RWPE2 (cell line): ENCODE measurements at regions not wholly inside any gene's neighbourhood (a gene's known extent, or its start where the extent isn't known, plus 50 kb on each side); places are given as distances from the start of the nearest gene placed in this dataset.
A peak's percentile ranks its signal among the peaks of the same experiment; 100 is the strongest.

Source experiments
- ATAC-seq: fragments of 200-7000 bp; cut with Tn5 transposase; 3 replicates; pipeline ENCODE4 v1.9.1; 2021; ENCODE audit warnings: low read depth
- DNase-seq: peaks from one replicate; pipeline ENCODE4 v3.0.0-alpha.2; 2020; ENCODE audit warnings: low spot score
- H3K27ac ChIP-seq: fragments of 450-650 bp; 2 replicates; pipeline ENCODE4 v1.5.1; 2017; ENCODE audit warnings: mild to moderate bottlenecking; ENCODE audit not compliant: poor library complexity, severe bottlenecking
- H3K27me3 ChIP-seq: fragments of 250-450 bp; sonication (Bioruptor Pico); 2 replicates; pipeline ENCODE4 v1.5.1; 2021; ENCODE audit warnings: mild to moderate bottlenecking, moderate library complexity; ENCODE audit not compliant: insufficient read depth, poor library complexity, severe bottlenecking
- H3K36me3 ChIP-seq: fragments of 250-450 bp; sonication (Bioruptor Pico); 2 replicates; pipeline ENCODE4 v1.5.1; 2020; ENCODE audit warnings: low read depth, mild to moderate bottlenecking, moderate library complexity
- H3K4me1 ChIP-seq: fragments of 250-450 bp; sonication (Bioruptor Pico); 2 replicates; pipeline ENCODE4 v1.5.1; 2021; ENCODE audit warnings: mild to moderate bottlenecking, moderate library complexity; ENCODE audit not compliant: insufficient read depth, poor library complexity, severe bottlenecking
- H3K4me3 ChIP-seq: fragments of 250-450 bp; sonication (Bioruptor Pico); 2 replicates; pipeline ENCODE4 v1.5.1; 2021; ENCODE audit warnings: mild to moderate bottlenecking, moderate library complexity; ENCODE audit not compliant: severe bottlenecking
- H3K9me3 ChIP-seq: fragments of 250-450 bp; sonication (Bioruptor Pico); 2 replicates; pipeline ENCODE4 v1.5.1; 2021; ENCODE audit warnings: mild to moderate bottlenecking, moderate library complexity; ENCODE audit not compliant: severe bottlenecking
- CTCF ChIP-seq: fragments of 450-650 bp; IDR thresholded peaks from one replicate; pipeline ENCODE4 v1.5.1; 2017; ENCODE audit warnings: mild to moderate bottlenecking, moderate library complexity; ENCODE audit not compliant: poor library complexity, severe bottlenecking

DNA sequence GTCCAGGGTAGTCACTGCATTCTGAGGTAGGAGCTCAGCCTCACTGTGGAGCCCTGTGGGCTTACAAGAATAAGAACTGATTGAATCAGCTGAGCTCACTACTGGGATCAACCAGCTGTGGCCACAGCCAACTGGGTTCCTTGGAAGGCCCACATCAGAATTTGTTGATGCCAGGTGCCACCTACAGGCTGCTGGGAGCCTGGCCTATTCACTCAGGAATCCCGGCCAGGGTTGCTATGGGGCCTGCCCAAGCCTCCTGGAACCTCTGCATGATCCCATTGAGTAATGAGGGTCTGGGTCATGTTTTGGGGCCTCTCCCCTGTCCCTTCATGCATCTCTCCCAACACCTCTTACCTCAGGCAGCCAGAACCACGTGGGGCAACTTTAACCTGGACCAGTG, 53.9 kb upstream of the KIAA1210 start:
- DNase-seq = no peak

GRCh38 chrX:119186194-119186593, 49.9 kb upstream of the PGRMC1 start:
- TF ChIP-seq CTCF = no peak
- no peaks in the 10 kb centered on the region for H3K36me3 ChIP-seq
- H3K9me3 ChIP-seq = no peaks in the 10 kb centered on the region
- H3K27me3 ChIP-seq = no peaks in the 10 kb centered on the region
- no peak overlapping the region for H3K4me3 ChIP-seq
- no peak overlapping the region for H3K27ac ChIP-seq
- H3K4me1 ChIP-seq = no peaks in the 10 kb centered on the region
- ATAC-seq = no peak
- DNase-seq = no peak

More for the DNA sequence above, 53.9 kb upstream of the KIAA1210 start:
- H3K27me3 ChIP-seq = no peaks in the 10 kb centered on the region
- H3K4me3 ChIP-seq = no peak overlapping the region
- no peak for TF ChIP-seq CTCF
- H3K4me1 ChIP-seq = no peaks in the 10 kb centered on the region
- no peak overlapping the region for H3K27ac ChIP-seq
- H3K9me3 ChIP-seq = no peaks in the 10 kb centered on the region
- no peaks in the 10 kb centered on the region for H3K36me3 ChIP-seq
- ATAC-seq = peak; percentile 25; the same call in 1 of the 3 replicates
